ENCODE measurements at regions not wholly inside any gene's neighbourhood (a gene's known extent, or its start where the extent isn't known, plus 50 kb on each side); places are given as distances from the start of the nearest gene placed in this dataset.

DNA sequence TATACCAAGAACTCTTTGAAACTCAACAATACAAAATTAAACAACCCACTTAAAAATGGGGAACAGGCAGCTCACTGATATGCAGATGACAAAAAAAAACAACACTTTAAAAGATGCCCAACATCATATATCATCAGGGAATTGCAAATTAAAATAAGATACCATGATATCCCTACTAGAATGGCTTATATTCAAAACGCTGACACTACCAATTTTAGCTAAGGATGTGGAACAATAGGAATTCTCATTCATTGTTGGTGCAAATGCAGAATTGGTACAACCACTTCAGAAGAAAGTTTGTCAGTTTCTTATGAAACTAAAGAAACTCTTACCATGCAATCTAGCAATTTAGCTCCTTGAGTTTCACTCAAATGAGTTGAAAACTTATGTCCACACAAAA lies 259.0 kb upstream of the HS3ST1 start:
- H3K9me3 ChIP-seq (ENCODE audit: control insufficient read depth in 2 of 3, low read length in 3 of 3): no peaks in the 10 kb centered on the region
- H3K4me1 ChIP-seq (ENCODE audit: control insufficient read depth in 2 of 2, insufficient read depth in 2 of 2, low read length in 2 of 2): no peaks in the 10 kb centered on the region
- ChIA-PET POLR2A (no interaction called here), CTCF (no interaction called here)
- Mint-ChIP-seq H3K27ac (no peak overlapping the region), H3K4me3 (no peak overlapping the region), H3K27me3 (peaks cover 0 to 10% (median 8%) of the 10 kb centered on the region in 5 donors), H3K36me3 (no peaks in the 10 kb centered on the region), H3K9me3 (peaks cover 0 to 4% (median 2%) of the 10 kb centered on the region in 11 donors), H3K4me1 (no peaks in the 10 kb centered on the region)
- no peaks in the 10 kb centered on the region for H3K36me3 ChIP-seq (ENCODE audit: control insufficient read depth in 2 of 3, insufficient read depth in 3 of 3, low read length in 3 of 3)
- intact Hi-C loops (cut with micrococcal nuclease): no loop called here
- no peak for DNase-seq
- ATAC-seq: no peak
- no peak overlapping the region for H3K27ac ChIP-seq (ENCODE audit: low read depth, low read length)
- H3K27me3 ChIP-seq (ENCODE audit: control insufficient read depth in 2 of 2, insufficient read depth in 2 of 2, low read length in 2 of 2): no peaks in the 10 kb centered on the region
- no peak overlapping the region for H3K4me3 ChIP-seq (ENCODE audit: low read length)

DNA sequence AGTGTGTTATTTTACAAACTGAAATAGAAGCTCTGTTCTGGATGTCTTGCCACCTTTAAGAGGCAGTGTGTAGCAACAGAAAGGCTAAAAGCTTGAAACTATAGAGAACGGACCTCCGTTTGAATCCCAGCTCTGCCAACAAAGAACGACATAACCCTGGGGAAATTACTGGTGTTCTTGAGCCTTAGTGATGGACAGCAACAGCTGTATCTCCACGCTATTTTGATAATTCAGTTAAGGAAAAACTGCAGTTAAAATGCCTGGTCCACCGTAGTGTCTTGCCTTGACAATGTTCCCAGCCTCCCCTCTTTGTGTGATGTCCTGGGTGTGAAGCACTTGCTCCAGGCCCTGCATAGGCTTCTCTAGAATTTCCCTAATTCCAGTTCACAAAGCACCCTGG lies 256.8 kb upstream of the HS3ST1 start:
- no peaks in the 10 kb centered on the region for H3K4me1 ChIP-seq (ENCODE audit: control insufficient read depth in 2 of 2, insufficient read depth in 2 of 2, low read length in 2 of 2)
- Mint-ChIP-seq H3K27ac (no peak overlapping the region), H3K4me3 (no peak overlapping the region), H3K27me3 (peaks cover 0 to 18% (median 9%) of the 10 kb centered on the region in 5 donors), H3K9me3 (peaks cover 0 to 2% (median 0%) of the 10 kb centered on the region in 11 donors), H3K36me3 (no peaks in the 10 kb centered on the region), H3K4me1 (no peaks in the 10 kb centered on the region)
- H3K27ac ChIP-seq (ENCODE audit: low read depth, low read length): no peak overlapping the region
- H3K27me3 ChIP-seq (ENCODE audit: control insufficient read depth in 2 of 2, insufficient read depth in 2 of 2, low read length in 2 of 2): no peaks in the 10 kb centered on the region
- DNase-seq (no peak), ATAC-seq (no peak)
- H3K9me3 ChIP-seq (ENCODE audit: control insufficient read depth in 2 of 3, low read length in 3 of 3): no peaks in the 10 kb centered on the region
- intact Hi-C loops (cut with micrococcal nuclease): no loop called here
- CTCF ChIA-PET: no interaction called here
- no peaks in the 10 kb centered on the region for H3K36me3 ChIP-seq (ENCODE audit: control insufficient read depth in 2 of 3, insufficient read depth in 3 of 3, low read length in 3 of 3)
- POLR2A ChIA-PET: no interaction called here
- no peak overlapping the region for H3K4me3 ChIP-seq (ENCODE audit: low read length)

DNA sequence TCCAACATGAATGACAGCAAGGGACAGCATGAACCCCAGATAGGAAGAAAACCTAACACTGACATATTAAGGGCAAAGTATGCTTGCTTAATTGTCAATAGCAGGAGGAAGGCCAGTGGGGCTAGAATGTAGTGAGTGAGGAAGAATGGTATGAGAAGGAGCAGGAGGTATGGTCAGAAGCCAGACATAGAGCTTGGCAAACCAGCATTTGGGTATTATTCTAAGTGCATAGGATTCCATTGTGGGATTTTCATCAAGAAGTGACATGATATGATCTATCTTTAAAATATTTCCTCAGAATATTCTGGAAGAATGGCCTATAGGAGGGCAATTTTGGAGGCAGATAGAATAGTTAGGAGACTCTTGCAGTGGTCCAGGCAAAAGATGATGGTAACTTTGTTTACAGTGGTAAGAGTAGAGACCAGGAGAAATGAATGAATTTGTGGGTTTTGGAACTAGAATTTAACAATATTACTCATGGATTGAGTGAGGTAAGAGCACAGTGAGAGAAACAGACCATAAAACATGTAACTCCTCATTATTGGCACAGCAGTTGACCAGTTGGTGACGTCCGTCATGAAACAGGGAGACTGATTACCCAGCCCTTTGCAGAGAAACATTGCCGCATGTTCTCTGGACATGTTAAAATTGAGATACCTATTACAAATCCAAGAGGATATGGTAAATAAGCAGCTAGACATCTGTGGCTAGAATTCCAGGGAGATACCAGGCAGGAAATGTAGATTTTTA lies 246.5 kb upstream of the HS3ST1 start:
- no peaks in the 10 kb centered on the region for H3K9me3 ChIP-seq (ENCODE audit: control insufficient read depth in 2 of 3, low read length in 3 of 3)
- no peak overlapping the region for H3K4me3 Mint-ChIP-seq
- H3K9me3 Mint-ChIP-seq: peaks cover 0 to 1% (median 0%) of the 10 kb centered on the region in 11 donors
- intact Hi-C loops (cut with micrococcal nuclease): no loop called here
- no peaks in the 10 kb centered on the region for H3K36me3 ChIP-seq (ENCODE audit: control insufficient read depth in 2 of 3, insufficient read depth in 3 of 3, low read length in 3 of 3)
- H3K4me3 ChIP-seq (ENCODE audit: low read length): no peak overlapping the region
- no peaks in the 10 kb centered on the region for H3K4me1 Mint-ChIP-seq
- no peak for ATAC-seq
- no peaks in the 10 kb centered on the region for H3K27me3 ChIP-seq (ENCODE audit: control insufficient read depth in 2 of 2, insufficient read depth in 2 of 2, low read length in 2 of 2)
- no peaks in the 10 kb centered on the region for H3K36me3 Mint-ChIP-seq
- no peak overlapping the region for H3K27ac ChIP-seq (ENCODE audit: low read depth, low read length)
- POLR2A ChIA-PET: no interaction called here
- no peak for DNase-seq
- no peak overlapping the region for H3K27ac Mint-ChIP-seq
- CTCF ChIA-PET: no interaction called here
- H3K27me3 Mint-ChIP-seq: peaks cover 0 to 4% (median 0%) of the 10 kb centered on the region in 5 donors
- H3K4me1 ChIP-seq (ENCODE audit: control insufficient read depth in 2 of 2, insufficient read depth in 2 of 2, low read length in 2 of 2): no peaks in the 10 kb centered on the region

GRCh38 chr4:11670304-11670703 lies 241.6 kb upstream of the HS3ST1 start:
- Mint-ChIP-seq H3K27ac (no peak overlapping the region), H3K9me3 (peaks cover 0 to 3% (median 0%) of the 10 kb centered on the region in 11 donors), H3K27me3 (no peaks in the 10 kb centered on the region), H3K36me3 (no peaks in the 10 kb centered on the region), H3K4me3 (no peak overlapping the region), H3K4me1 (no peaks in the 10 kb centered on the region)
- Histone ChIP-seq H3K4me3 (ENCODE audit: low read length) (no peak overlapping the region), H3K9me3 (ENCODE audit: control insufficient read depth in 2 of 3, low read length in 3 of 3) (no peaks in the 10 kb centered on the region), H3K27me3 (ENCODE audit: control insufficient read depth in 2 of 2, insufficient read depth in 2 of 2, low read length in 2 of 2) (no peaks in the 10 kb centered on the region), H3K4me1 (ENCODE audit: control insufficient read depth in 2 of 2, insufficient read depth in 2 of 2, low read length in 2 of 2) (no peaks in the 10 kb centered on the region), H3K36me3 (ENCODE audit: control insufficient read depth in 2 of 3, insufficient read depth in 3 of 3, low read length in 3 of 3) (no peaks in the 10 kb centered on the region), H3K27ac (ENCODE audit: low read depth, low read length) (no peak overlapping the region)
- POLR2A ChIA-PET: no interaction called here
- no peak for ATAC-seq
- intact Hi-C loops (cut with micrococcal nuclease): no loop called here
- CTCF ChIA-PET: interaction anchor here (0.6 kb wide), 1 partner anchor 686 kb away, joined by 3 read pairs; no protein-coding TSS in a partner anchor
- DNase-seq: no peak

DNA sequence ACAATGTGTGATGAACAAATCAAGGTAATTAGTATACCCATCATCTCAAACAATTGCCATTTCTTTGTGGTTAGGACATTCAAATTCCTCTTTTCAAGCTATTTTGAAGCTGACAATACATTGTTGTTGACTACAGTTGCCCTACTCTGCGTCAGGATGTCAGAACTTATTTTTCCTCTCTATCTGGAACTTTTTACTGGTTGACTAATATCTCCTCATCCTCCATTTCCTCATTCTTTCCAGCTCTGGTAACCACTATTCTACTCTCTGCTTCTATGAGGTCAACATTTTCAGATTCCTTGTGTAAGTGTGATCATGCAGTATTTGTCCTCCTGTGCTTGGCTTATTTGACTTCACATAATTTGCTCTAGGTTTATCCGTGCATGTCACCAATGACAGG lies 240.5 kb upstream of the HS3ST1 start:
- H3K4me1 ChIP-seq (ENCODE audit: control insufficient read depth in 2 of 2, insufficient read depth in 2 of 2, low read length in 2 of 2): no peaks in the 10 kb centered on the region
- no peaks in the 10 kb centered on the region for H3K27me3 ChIP-seq (ENCODE audit: control insufficient read depth in 2 of 2, insufficient read depth in 2 of 2, low read length in 2 of 2)
- DNase-seq (no peak), ATAC-seq (no peak)
- H3K27ac ChIP-seq (ENCODE audit: low read depth, low read length): no peak overlapping the region
- Mint-ChIP-seq H3K9me3 (peaks cover 0 to 3% (median 0%) of the 10 kb centered on the region in 11 donors), H3K4me3 (no peak overlapping the region), H3K27me3 (no peaks in the 10 kb centered on the region), H3K36me3 (no peaks in the 10 kb centered on the region), H3K4me1 (no peaks in the 10 kb centered on the region), H3K27ac (no peak overlapping the region)
- intact Hi-C loops (cut with micrococcal nuclease): no loop called here
- CTCF ChIA-PET: no interaction called here
- no peaks in the 10 kb centered on the region for H3K9me3 ChIP-seq (ENCODE audit: control insufficient read depth in 2 of 3, low read length in 3 of 3)
- no peaks in the 10 kb centered on the region for H3K36me3 ChIP-seq (ENCODE audit: control insufficient read depth in 2 of 3, insufficient read depth in 3 of 3, low read length in 3 of 3)
- POLR2A ChIA-PET: no interaction called here
- H3K4me3 ChIP-seq (ENCODE audit: low read length): no peak overlapping the region

DNA sequence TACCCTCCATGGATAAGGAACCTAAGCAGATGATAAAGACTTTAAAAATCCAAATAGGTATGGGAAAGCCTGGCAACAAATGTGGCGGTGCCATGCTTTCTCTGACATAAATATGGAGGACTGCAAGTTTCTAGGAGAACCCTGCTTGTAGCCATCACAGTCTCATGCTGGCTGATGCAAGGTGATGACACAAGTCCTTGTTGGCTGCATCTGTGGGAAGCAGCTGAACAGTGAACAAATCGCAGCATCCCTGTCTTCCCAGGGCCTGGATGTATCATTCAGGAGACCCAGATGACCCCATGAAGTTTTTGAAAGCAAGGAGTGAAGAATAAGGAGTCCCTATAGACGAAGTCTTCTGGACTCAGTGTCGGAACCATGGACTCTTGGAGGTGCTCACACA lies 234.4 kb upstream of the HS3ST1 start:
- no peak for ATAC-seq
- ChIA-PET CTCF (no interaction called here), POLR2A (no interaction called here)
- no peak overlapping the region for H3K4me3 ChIP-seq (ENCODE audit: low read length)
- no peak overlapping the region for H3K27ac ChIP-seq (ENCODE audit: low read depth, low read length)
- intact Hi-C loops (cut with micrococcal nuclease): no loop called here
- Mint-ChIP-seq H3K27me3 (peaks cover 0 to 6% (median 0%) of the 10 kb centered on the region in 5 donors), H3K9me3 (peaks cover 0 to 3% (median 0%) of the 10 kb centered on the region in 11 donors), H3K4me1 (no peaks in the 10 kb centered on the region), H3K4me3 (no peak overlapping the region), H3K27ac (no peak overlapping the region), H3K36me3 (no peaks in the 10 kb centered on the region)
- no peaks in the 10 kb centered on the region for H3K36me3 ChIP-seq (ENCODE audit: control insufficient read depth in 2 of 3, insufficient read depth in 3 of 3, low read length in 3 of 3)
- H3K4me1 ChIP-seq (ENCODE audit: control insufficient read depth in 2 of 2, insufficient read depth in 2 of 2, low read length in 2 of 2): no peaks in the 10 kb centered on the region
- no peak for DNase-seq
- no peaks in the 10 kb centered on the region for H3K9me3 ChIP-seq (ENCODE audit: control insufficient read depth in 2 of 3, low read length in 3 of 3)
- no peaks in the 10 kb centered on the region for H3K27me3 ChIP-seq (ENCODE audit: control insufficient read depth in 2 of 2, insufficient read depth in 2 of 2, low read length in 2 of 2)

DNA sequence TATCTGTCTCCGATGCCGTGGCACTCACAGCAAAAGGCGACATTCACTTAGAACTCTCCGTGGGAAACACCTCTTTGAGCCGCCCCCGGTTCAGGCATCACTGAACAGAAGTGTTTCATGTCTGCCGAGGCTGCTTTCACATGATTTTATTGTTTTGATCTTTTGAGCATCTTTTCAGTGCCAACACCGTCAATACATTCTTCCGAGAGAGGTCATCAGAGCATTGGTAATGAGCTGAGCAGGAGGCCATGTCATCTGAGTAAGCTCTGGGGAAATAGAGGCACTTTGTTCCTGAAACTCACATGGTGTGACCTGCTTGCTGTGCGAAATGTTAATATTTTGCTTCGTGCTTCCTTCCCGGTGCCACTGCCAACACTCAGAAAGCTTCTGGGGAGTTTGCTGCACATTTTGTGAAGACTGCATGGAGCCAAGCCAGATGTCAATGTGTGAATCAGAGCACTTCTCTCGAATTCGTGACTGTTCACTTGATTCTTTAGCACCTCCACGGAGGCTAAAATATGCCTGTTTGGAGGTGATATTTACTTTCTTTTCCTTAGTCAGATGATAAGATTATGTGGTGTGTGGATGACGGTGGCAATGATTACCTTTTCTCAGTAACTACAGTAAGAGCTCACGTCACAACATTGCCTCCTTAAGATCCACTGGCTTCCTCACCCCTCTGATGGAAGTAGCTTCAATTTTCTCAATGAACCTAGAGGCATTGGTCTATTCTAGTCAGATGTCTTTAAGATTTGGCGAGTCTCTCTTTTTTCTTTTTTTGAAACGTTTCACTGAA lies 222.3 kb upstream of the HS3ST1 start:
- no peaks in the 10 kb centered on the region for H3K4me1 ChIP-seq (ENCODE audit: control insufficient read depth in 2 of 2, insufficient read depth in 2 of 2, low read length in 2 of 2)
- H3K27me3 ChIP-seq (ENCODE audit: control insufficient read depth in 2 of 2, insufficient read depth in 2 of 2, low read length in 2 of 2): no peaks in the 10 kb centered on the region
- Mint-ChIP-seq H3K9me3 (peaks cover 0 to 6% (median 0%) of the 10 kb centered on the region in 11 donors), H3K36me3 (no peaks in the 10 kb centered on the region), H3K27me3 (peaks cover 0 to 26% (median 6%) of the 10 kb centered on the region in 5 donors), H3K4me1 (peaks cover 0 to 8% (median 0%) of the 10 kb centered on the region in 7 donors), H3K27ac (no peak overlapping the region), H3K4me3 (no peak overlapping the region)
- no peak overlapping the region for H3K4me3 ChIP-seq (ENCODE audit: low read length)
- no peaks in the 10 kb centered on the region for H3K9me3 ChIP-seq (ENCODE audit: control insufficient read depth in 2 of 3, low read length in 3 of 3)
- ATAC-seq (no peak), DNase-seq (no peak)
- intact Hi-C loops (cut with micrococcal nuclease): no loop called here
- ChIA-PET POLR2A (no interaction called here), CTCF (no interaction called here)
- H3K36me3 ChIP-seq (ENCODE audit: control insufficient read depth in 2 of 3, insufficient read depth in 3 of 3, low read length in 3 of 3): no peaks in the 10 kb centered on the region
- H3K27ac ChIP-seq (ENCODE audit: low read depth, low read length): no peak overlapping the region

Measured in naive thymus-derived CD4-positive, alpha-beta T cell (primary cell).